ENCODE measurements at regions not wholly inside any gene's neighbourhood (a gene's known extent, or its start where the extent isn't known, plus 50 kb on each side); places are given as distances from the start of the nearest gene placed in this dataset.

DNA sequence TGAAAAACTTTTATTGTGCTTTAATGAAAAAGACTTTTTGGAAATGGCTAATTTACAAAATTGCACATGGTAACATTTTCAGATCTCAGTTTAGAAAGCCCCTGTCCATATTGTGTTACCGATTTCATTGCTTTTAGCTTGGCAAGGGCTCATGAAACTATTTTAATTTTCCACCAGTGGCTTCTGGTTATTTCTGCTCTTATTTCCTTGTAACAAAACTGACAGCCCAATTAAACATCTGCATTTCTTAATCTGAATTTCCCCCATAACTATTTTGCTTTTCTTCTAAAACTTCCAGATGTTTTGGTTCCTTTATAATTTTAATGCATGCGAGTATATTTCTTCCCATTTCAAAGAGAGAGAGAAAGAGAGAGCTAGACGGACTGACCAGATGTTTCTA is 264.8 kb downstream of the PTPRC start:
- peaks cover 1% of the 10 kb centered on the region for H3K4me1 ChIP-seq (ENCODE audit: control insufficient read depth, insufficient read depth, low read length)
- DNase-seq (no peak), ATAC-seq (no peak)
- no peak overlapping the region for H3K4me3 ChIP-seq (ENCODE audit: low read length)
- H3K9me3 ChIP-seq (ENCODE audit: control insufficient read depth, low read length): no peaks in the 10 kb centered on the region
- no peaks in the 10 kb centered on the region for H3K27me3 ChIP-seq (ENCODE audit: control insufficient read depth, insufficient read depth)
- intact Hi-C loops (cut with DNase I): no loop called here
- H3K27ac ChIP-seq (ENCODE audit: low read length): no peak overlapping the region
- WGBS: 65% methylated on average over 3 of the region's 3 CpGs

DNA sequence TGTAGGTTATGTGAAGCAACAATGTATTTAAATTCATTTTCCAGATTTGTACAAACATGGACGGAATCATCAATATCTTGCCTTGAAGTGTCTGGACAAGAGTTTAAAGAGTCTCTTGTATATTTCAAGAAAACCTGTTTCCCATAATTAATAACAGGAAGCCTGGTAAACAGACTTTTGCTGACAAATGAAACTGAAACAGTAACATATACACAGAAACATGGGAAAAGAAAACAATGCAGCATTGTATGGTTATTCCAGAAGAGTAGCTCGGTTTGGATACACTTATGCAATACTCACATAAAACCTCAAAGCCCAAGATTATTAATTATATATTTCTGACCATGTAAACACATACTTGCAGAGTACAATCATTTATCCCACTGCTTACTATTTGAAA is 265.5 kb downstream of the PTPRC start:
- Histone ChIP-seq H3K4me3 (ENCODE audit: low read length) (no peak overlapping the region), H3K27ac (ENCODE audit: low read length) (no peak overlapping the region)
- no peak for ATAC-seq

DNA sequence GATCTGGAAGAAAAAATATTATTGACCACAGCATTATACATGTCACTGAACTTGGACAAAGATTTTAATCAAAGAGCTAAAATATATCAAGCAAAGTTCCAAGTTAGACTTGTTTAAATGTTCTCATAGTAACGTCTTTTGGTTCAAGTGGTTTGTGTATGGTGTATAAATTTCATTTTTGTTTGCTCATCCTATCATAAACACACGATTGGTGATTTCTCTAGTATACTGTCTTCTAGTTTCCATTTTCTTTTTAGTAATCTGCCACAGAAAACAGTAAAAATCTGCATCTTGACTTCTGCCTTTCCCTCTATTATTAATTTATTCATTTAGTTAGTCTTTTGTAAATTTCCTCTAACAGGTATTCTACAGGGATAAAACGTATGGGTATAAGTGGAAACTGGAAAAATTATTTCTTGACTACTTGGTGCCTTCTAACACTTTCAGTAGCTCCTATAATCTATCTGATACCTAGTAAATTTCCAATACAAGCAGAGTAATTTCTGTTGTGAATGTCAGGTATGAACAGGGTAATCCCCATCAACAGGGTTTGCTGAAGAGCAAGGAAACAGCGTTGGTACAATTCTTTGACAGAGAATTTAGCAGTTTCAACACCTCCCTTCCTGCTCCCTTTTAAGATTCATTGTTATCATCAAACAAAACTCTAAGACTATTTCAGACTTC is 268.0 kb downstream of the PTPRC start:
- no peak overlapping the region for H3K27ac ChIP-seq (ENCODE audit: low read length)
- intact Hi-C loops (cut with DNase I): no loop called here
- H3K4me1 ChIP-seq (ENCODE audit: control insufficient read depth, insufficient read depth, low read length): peaks cover 1% of the 10 kb centered on the region
- H3K9me3 ChIP-seq (ENCODE audit: control insufficient read depth, low read length): no peaks in the 10 kb centered on the region
- DNase-seq (no peak), ATAC-seq (no peak)
- no peak overlapping the region for H3K4me3 ChIP-seq (ENCODE audit: low read length)
- no peaks in the 10 kb centered on the region for H3K27me3 ChIP-seq (ENCODE audit: control insufficient read depth, insufficient read depth)
- 79% methylated on average over 4 of the region's 4 CpGs for WGBS

More for the DNA sequence above, 265.5 kb downstream of the PTPRC start:
- H3K27me3 ChIP-seq (ENCODE audit: control insufficient read depth, insufficient read depth): no peaks in the 10 kb centered on the region
- intact Hi-C loops (cut with DNase I): no loop called here
- H3K9me3 ChIP-seq (ENCODE audit: control insufficient read depth, low read length): no peaks in the 10 kb centered on the region
- H3K4me1 ChIP-seq (ENCODE audit: control insufficient read depth, insufficient read depth, low read length): peaks cover 1% of the 10 kb centered on the region
- WGBS: 61% methylated on average over 2 of the region's 2 CpGs
- no peak for DNase-seq

DNA sequence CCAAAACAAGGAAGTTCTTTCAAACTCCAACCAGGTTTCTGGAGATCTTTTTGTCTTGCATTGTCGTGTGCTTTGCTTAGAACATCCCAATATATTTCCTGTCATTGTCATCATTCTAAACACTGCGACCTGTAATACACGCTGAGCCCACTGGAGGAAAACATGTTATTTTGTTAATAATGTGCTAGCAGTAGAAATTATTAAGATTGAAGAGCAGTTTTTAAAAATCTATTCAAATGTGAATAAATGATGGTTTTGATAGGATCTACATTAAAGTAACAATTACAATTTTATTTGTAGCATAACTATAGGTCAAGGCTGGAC is 268.5 kb downstream of the PTPRC start:
- WGBS: 74% methylated on average over 3 of the region's 3 CpGs
- no peak overlapping the region for H3K27ac ChIP-seq (ENCODE audit: low read length)
- H3K27me3 ChIP-seq (ENCODE audit: control insufficient read depth, insufficient read depth): no peaks in the 10 kb centered on the region
- no peak overlapping the region for H3K4me3 ChIP-seq (ENCODE audit: low read length)
- H3K4me1 ChIP-seq (ENCODE audit: control insufficient read depth, insufficient read depth, low read length): peaks cover 1% of the 10 kb centered on the region
- intact Hi-C loops (cut with DNase I): no loop called here
- no peaks in the 10 kb centered on the region for H3K9me3 ChIP-seq (ENCODE audit: control insufficient read depth, low read length)
- DNase-seq: no peak
- no peak for ATAC-seq

DNA sequence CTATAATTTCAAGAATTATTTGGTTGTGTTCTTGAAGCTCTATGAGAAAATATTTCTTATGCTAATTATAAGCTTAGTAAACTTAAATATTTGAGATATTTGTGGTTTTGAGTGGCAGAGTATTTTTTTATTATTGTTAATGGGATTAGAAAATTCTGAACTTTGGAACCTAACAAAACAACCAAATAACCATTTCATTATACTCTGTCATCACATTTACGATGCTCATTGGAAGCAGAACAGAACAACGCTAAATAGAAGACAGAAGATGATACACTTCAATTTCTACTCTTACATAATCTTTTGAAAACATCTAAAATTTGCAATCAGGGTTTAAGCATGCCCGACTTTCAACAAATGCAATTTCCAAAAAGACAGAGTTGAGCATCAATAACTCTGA is 270.2 kb downstream of the PTPRC start:
- ATAC-seq (no peak), DNase-seq (no peak)
- intact Hi-C loops (cut with DNase I): no loop called here
- H3K27me3 ChIP-seq (ENCODE audit: control insufficient read depth, insufficient read depth): no peaks in the 10 kb centered on the region
- H3K9me3 ChIP-seq (ENCODE audit: control insufficient read depth, low read length): no peaks in the 10 kb centered on the region
- WGBS: 95% methylated on average over 3 of the region's 3 CpGs
- H3K27ac ChIP-seq (ENCODE audit: low read length): no peak overlapping the region
- no peak overlapping the region for H3K4me3 ChIP-seq (ENCODE audit: low read length)
- H3K4me1 ChIP-seq (ENCODE audit: control insufficient read depth, insufficient read depth, low read length): no peaks in the 10 kb centered on the region

DNA sequence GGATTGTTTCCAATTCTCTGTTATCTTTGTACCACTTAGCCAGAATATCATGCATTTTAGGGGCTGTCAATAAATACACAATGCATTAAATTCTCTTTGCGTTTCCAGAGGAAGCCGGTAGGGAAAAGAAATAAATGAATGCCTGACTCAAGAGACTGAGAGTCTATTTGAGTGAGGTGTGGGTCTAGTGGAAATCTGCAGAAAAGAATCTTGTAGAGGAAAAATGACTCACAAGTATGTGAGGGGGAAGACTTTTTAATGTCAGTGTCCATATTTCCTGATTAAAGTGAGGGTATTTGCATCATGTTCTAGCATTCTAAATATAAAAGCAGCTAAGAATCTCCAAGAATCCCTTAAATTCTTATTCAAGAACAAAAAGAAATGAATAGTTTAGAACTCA is 271.1 kb downstream of the PTPRC start:
- H3K27ac ChIP-seq (ENCODE audit: low read length): no peak overlapping the region
- intact Hi-C loops (cut with DNase I): no loop called here
- 49% methylated on average over 2 of the region's 2 CpGs for WGBS
- DNase-seq (no peak), ATAC-seq (no peak)
- peaks cover 2% of the 10 kb centered on the region for H3K4me1 ChIP-seq (ENCODE audit: control insufficient read depth, insufficient read depth, low read length)
- no peaks in the 10 kb centered on the region for H3K9me3 ChIP-seq (ENCODE audit: control insufficient read depth, low read length)
- H3K4me3 ChIP-seq (ENCODE audit: low read length): no peak overlapping the region
- no peaks in the 10 kb centered on the region for H3K27me3 ChIP-seq (ENCODE audit: control insufficient read depth, insufficient read depth)

DNA sequence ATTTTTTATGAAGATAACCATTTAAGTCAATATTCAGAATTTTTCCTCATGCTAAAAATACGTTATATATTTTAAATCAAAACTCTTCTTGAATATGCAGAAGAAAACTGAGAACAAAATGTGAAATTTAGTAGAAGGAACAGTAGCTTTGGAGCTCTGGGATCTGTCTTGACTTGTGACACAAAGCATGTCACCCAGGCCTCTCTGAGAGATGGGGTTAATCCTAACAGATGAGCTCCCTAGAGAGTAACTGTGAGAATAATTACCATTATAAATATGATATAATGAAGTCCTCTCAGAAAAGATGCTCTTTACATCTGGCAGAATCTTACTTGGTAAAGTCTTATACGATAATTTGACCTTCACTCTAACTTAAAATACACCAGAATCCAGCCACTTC is 272.0 kb downstream of the PTPRC start:
- peaks cover 2% of the 10 kb centered on the region for H3K4me1 ChIP-seq (ENCODE audit: control insufficient read depth, insufficient read depth, low read length)
- intact Hi-C loops (cut with DNase I): no loop called here
- WGBS: 92% methylated on average over 2 of the region's 2 CpGs

DNA sequence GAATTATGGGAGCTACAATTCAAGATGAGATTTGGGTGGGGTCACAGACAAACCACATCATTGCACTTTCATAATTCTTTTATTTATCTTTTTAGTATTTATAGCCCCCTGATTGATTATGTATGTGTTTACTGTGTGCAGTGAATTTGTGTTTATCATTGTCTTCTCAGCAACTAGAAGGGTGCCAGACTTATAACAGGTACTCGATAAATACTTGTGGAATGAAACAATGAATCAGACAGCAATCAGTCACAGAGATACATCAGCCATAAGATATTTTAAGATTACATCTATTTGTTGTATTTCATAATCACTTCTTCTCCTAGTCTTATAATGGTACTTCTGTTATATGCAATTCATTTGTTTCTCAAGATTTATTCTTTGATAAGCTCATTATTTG is 273.2 kb downstream of the PTPRC start:
- H3K27me3 ChIP-seq (ENCODE audit: control insufficient read depth, insufficient read depth): no peaks in the 10 kb centered on the region
- 92% methylated on average over 1 of the region's 1 CpG for WGBS
- no peak overlapping the region for H3K4me3 ChIP-seq (ENCODE audit: low read length)
- H3K27ac ChIP-seq (ENCODE audit: low read length): no peak overlapping the region
- H3K4me1 ChIP-seq (ENCODE audit: control insufficient read depth, insufficient read depth, low read length): peaks cover 4% of the 10 kb centered on the region
- H3K9me3 ChIP-seq (ENCODE audit: control insufficient read depth, low read length): no peaks in the 10 kb centered on the region
- ATAC-seq: no peak
- no peak for DNase-seq
- intact Hi-C loops (cut with DNase I): no loop called here

More for the DNA sequence above, 272.0 kb downstream of the PTPRC start:
- DNase-seq (no peak), ATAC-seq (no peak)
- Histone ChIP-seq H3K27ac (ENCODE audit: low read length) (no peak overlapping the region), H3K27me3 (ENCODE audit: control insufficient read depth, insufficient read depth) (no peaks in the 10 kb centered on the region), H3K4me3 (ENCODE audit: low read length) (no peak overlapping the region), H3K9me3 (ENCODE audit: control insufficient read depth, low read length) (no peaks in the 10 kb centered on the region)

DNA sequence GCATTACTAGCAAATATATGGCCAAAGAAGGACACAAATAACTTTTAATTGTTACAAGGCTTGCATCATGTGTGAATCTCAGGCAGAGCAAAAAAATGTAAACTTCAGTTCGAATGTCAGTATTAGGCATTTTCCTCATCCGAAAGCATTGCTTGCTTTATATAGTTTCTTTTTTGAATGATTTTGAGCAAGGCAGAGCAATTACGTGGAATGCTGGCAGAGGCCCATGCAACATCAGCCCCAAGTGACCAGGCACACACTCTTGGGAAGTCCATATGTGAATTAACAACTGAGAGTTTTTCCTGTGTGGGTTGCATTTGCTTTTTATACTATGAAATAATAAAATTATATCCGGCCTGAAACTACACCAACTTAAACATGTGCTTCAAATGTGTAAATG is 274.8 kb downstream of the PTPRC start:
- Histone ChIP-seq H3K4me3 (ENCODE audit: low read length) (no peak overlapping the region), H3K27ac (ENCODE audit: low read length) (no peak overlapping the region), H3K4me1 (ENCODE audit: control insufficient read depth, insufficient read depth, low read length) (peaks cover 7% of the 10 kb centered on the region), H3K27me3 (ENCODE audit: control insufficient read depth, insufficient read depth) (no peaks in the 10 kb centered on the region), H3K9me3 (ENCODE audit: control insufficient read depth, low read length) (no peaks in the 10 kb centered on the region)
- intact Hi-C loops (cut with DNase I): no loop called here
- no peak for ATAC-seq
- peak; percentile 15 to 43 (median 35) for DNase-seq
- WGBS: 43% methylated on average over 4 of the region's 4 CpGs

DNA sequence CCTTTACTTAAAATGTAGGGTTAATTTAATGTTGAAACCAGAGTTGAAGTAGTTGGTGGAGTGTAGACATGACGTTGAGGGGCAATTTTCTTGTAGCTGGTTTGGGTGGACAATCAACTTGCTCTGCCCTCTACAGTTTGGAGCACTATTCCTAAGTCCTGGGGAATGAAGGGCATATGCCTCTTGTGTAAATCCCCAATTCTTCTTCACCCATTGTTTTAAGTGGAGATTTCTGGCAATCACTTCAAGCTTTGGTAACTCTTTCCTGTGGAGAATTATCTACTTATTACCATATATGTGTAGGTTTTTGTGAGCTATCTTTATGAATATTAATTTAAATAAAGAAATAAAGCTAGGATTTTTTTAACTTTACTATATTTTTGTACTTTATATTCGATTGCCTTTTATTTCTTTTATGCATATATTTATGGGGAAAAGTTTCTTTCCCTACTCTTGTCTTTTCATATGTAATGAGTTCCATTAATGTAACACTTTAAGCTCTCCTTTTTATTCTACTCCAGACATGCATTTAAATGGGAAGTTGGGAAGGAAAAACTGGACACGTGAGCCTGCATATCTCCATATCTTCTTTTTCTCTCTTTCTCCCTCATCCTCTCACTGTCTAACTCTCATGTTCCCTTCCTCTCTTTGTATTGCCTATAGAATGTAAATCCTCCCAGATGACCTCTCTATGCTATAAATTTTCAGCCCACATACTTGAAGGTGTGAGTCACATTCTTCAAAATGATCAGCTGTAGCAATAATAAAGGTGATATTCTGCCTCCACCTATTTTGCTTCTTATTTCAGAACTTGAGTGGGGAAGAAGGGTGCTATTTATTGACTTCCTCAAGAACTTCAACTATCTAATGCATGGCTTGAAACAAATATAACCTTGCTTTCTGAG is 276.7 kb downstream of the PTPRC start:
- Histone ChIP-seq H3K27ac (ENCODE audit: low read length) (no peak overlapping the region), H3K27me3 (ENCODE audit: control insufficient read depth, insufficient read depth) (no peaks in the 10 kb centered on the region), H3K4me1 (ENCODE audit: control insufficient read depth, insufficient read depth, low read length) (peaks cover 7% of the 10 kb centered on the region), H3K9me3 (ENCODE audit: control insufficient read depth, low read length) (no peaks in the 10 kb centered on the region), H3K4me3 (ENCODE audit: low read length) (no peak overlapping the region)
- no peak for ATAC-seq
- intact Hi-C loops (cut with DNase I): no loop called here
- 93% methylated on average over 3 of the region's 3 CpGs for WGBS
- no peak for DNase-seq

DNA sequence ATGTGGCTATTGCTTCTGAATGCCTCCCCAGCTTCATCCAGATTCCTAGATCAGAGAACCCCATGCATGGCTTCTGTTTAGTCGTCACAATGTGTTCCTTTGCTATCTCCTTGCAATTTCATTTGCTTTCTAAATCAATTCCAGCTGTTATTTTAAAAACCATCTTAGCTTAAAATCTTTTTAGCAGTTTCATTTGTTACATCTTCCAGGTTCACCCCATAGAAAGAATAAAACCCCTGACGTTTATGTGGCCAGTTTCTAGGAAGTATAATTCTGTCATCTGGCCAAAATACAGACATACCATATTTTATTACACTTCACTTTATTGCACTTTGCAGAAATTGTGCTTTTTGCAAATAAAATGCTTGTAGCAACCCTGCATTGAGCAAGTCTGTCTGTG is 278.4 kb downstream of the PTPRC start:
- H3K27me3 ChIP-seq (ENCODE audit: control insufficient read depth, insufficient read depth): no peaks in the 10 kb centered on the region
- intact Hi-C loops (cut with DNase I): no loop called here
- 46% methylated on average over 2 of the region's 2 CpGs for WGBS
- peaks cover 8% of the 10 kb centered on the region for H3K4me1 ChIP-seq (ENCODE audit: control insufficient read depth, insufficient read depth, low read length)
- DNase-seq (no peak), ATAC-seq (no peak)
- no peak overlapping the region for H3K27ac ChIP-seq (ENCODE audit: low read length)
- H3K4me3 ChIP-seq (ENCODE audit: low read length): no peak overlapping the region
- H3K9me3 ChIP-seq (ENCODE audit: control insufficient read depth, low read length): no peaks in the 10 kb centered on the region

All from right cardiac atrium (tissue), 5 donors.